GM12873 (cell line): ENCODE measurements at regions not wholly inside any gene's neighbourhood (a gene's known extent, or its start where the extent isn't known, plus 50 kb on each side); places are given as distances from the start of the nearest gene placed in this dataset.

Source experiments
- CTCF ChIP-seq: IDR thresholded peaks from 2 replicates; pipeline ENCODE4 v1.5.1; 2012; ENCODE audit warnings: low read depth, mild to moderate bottlenecking, moderate library complexity, low read length, control low read depth; ENCODE audit not compliant: insufficient read depth; ENCODE audit errors: missing control alignments

DNA sequence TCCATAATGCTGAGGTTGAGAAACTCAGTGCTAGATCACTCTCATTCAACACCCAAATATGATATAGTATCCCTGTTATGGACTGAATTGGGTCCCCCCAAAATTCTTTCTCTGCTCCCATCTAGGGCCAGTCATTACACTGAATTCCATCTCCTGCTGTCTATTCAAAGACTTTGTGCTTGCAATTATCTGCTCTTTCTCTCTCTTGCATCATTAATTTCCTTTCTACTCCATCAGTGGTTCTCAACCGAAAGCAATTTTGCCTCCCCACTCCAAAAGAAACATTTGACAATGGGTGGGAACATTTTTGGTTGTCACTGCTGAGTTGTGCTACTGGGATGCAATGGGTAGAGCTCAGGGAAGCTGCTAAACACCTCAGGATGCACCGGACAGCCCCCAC lies 271.5 kb upstream of the CDYL start:
- no peak for TF ChIP-seq CTCF

GRCh38 chr6:4503700-4504099 lies 272.5 kb upstream of the CDYL start:
- no peak for TF ChIP-seq CTCF

DNA sequence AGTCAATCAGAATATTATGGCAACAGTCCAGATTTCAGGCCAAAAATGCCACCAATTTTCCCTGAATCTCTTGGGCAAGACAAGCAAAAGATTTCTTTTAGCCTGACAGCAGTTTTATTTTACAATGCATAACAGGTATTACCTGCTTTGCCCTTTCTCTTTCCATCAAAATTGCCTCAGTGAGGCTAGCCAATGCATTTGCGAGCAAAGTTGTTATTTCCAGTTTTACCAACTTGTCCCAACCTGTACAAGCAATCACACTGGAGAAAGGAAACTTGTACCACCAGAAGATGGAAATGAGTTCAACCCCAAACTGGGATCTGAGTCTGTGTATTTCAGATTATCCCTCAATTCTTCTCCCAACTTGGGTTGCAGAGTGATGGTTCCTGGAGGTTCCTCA lies 279.9 kb upstream of the CDYL start:
- TF ChIP-seq CTCF: no peak

GRCh38 chr6:4491501-4492260 lies 284.5 kb upstream of the CDYL start:
- TF ChIP-seq CTCF: no peak

DNA sequence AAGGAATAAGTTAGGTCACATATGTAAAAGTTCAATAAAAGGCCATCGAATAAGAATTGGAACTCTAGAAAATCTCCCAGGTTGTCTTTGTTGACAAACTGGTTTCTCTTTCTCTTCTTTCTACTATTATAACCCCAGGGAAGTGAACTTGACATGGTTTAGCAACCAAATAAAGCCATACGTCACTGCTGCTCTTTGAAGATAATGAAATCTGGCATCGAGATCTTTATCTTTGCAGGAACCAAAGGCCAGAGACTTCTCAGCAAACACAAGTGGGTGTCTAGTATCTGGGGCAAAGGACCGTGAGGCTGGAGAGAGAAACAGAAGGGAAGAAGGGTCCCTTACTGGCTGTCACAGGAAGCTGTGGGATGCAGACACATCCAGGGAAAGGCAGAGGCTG lies 286.7 kb upstream of the CDYL start:
- TF ChIP-seq CTCF: no peak

GRCh38 chr6:4488389-4488788 lies 287.8 kb upstream of the CDYL start:
- no peak for TF ChIP-seq CTCF

GRCh38 chr6:4487538-4487937 lies 288.7 kb upstream of the CDYL start:
- TF ChIP-seq CTCF: no peak
